DMS79 treated with DMSO at 0.1 percent for 48 hours (cell line): ENCODE measurements at regions not wholly inside any gene's neighbourhood (a gene's known extent, or its start where the extent isn't known, plus 50 kb on each side); places are given as distances from the start of the nearest gene placed in this dataset.
A peak's percentile ranks its signal among the peaks of the same experiment; 100 is the strongest.

Source experiments
- DNase-seq: peaks from one replicate; lab custom pipeline; 2025; lab: John Stamatoyannopoulos, UW

- DNase-seq = no peak
Measured at GRCh38 chr16:80356365-80356764, 184.4 kb upstream of the DYNLRB2 start.

- DNase-seq = no peak
Measured at GRCh38 chr16:80355335-80355734, 185.5 kb upstream of the DYNLRB2 start.

GRCh38 chr16:80350061-80350460 is 190.7 kb upstream of the DYNLRB2 start:
- peak; percentile 79 for DNase-seq

DNA sequence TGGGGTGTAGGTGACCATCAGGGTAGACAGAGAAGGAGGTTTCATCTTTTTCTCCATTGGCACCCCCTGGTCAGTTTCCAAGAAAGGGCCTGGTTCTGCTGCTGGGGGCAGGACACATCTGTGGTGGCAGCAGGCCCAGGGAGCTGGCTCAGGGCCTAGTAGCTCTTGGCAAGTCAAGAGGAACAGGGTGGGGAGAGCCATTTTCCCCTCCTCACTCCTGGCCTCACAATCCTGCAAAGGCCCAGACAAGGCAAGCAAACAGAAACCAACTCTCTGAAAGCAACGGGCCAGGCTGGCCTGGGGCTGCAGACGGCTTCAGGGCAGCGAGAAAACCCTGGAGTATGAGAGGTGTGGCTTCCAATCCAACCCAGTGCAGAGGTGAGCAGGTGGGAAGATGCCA is 192.9 kb upstream of the DYNLRB2 start:
- peak; percentile 72 for DNase-seq

- DNase-seq = no peak
Measured at GRCh38 chr16:80347002-80347401, 193.8 kb upstream of the DYNLRB2 start.

- peak; percentile 15 for DNase-seq
Measured at GRCh38 chr16:80346111-80346632, 194.6 kb upstream of the DYNLRB2 start.

DNA sequence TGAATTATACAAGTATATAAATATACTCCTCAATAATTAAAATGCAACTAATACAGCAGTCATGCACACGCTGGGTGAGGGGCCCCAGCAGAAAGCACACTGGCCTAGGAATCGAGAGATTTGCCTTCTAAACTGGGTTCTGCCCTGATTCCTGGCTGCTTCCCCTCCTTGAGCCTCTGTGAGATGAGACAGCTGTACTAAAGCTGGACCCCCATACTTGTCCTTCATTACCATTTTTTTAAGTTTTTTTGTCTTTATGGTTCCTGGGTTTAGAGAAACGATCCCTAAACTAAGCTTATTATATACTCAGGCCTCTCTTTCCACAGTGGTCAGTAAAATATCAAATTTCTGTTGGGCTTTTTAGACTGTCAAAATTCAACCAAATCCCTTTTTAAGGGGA is 195.1 kb upstream of the DYNLRB2 start:
- DNase-seq = no peak

- DNase-seq = no peak
Measured at GRCh38 chr16:80344570-80344969, 196.2 kb upstream of the DYNLRB2 start.

DNA sequence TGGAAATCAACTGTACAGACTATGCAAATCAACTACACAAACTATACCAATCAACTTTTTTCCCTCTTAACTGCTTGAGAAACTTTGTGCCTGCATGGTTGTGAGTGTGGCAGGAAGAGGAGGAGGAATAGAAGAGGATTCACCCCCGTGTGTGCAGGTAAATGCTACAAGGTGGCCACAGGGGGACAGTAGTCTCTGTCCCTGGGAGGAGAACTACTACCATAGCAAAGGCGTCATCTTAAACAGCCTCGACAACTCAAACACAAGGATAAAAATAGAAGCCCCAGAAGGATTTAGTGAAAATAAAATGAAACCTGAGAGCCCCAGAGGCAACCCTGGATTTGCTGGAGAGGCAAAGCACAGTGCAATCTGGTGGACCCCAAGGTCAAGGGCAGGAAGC is 199.5 kb upstream of the DYNLRB2 start:
- DNase-seq = no peak

GRCh38 chr16:80337786-80338185 is 203.0 kb upstream of the DYNLRB2 start:
- DNase-seq = no peak

GRCh38 chr16:80330803-80331202 is 210.0 kb upstream of the DYNLRB2 start:
- no peak for DNase-seq

- no peak for DNase-seq
Measured at GRCh38 chr16:80330150-80330549, 210.6 kb upstream of the DYNLRB2 start.

GRCh38 chr16:80327740-80328139 is 213.1 kb upstream of the DYNLRB2 start:
- DNase-seq = no peak

DNA sequence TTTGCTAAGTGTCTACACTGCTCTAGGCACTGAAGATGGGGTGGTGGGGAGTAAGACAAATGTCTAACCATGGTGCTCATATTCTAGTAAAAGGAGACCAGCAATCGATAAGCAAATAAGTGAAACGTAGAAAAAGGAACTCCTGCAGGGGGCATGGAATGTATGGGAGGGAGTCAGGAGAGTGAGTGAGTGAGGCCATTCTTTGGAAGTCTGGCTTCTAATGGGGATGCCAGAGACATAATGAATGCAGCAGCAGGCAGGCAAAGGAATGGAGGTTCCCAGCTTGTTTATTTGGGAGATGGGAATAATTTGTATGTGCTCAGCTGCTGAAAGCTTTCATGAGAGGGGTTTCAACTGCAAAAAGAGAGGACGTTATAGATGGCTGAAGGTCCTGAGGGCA is 216.4 kb upstream of the DYNLRB2 start:
- DNase-seq = no peak

GRCh38 chr16:80323808-80324195 is 217.0 kb upstream of the DYNLRB2 start:
- no peak for DNase-seq

- DNase-seq = no peak
Measured at GRCh38 chr16:80323187-80323807, 217.5 kb upstream of the DYNLRB2 start.

- DNase-seq = no peak
Measured at GRCh38 chr16:80319181-80319580, 221.6 kb upstream of the DYNLRB2 start.

DNA sequence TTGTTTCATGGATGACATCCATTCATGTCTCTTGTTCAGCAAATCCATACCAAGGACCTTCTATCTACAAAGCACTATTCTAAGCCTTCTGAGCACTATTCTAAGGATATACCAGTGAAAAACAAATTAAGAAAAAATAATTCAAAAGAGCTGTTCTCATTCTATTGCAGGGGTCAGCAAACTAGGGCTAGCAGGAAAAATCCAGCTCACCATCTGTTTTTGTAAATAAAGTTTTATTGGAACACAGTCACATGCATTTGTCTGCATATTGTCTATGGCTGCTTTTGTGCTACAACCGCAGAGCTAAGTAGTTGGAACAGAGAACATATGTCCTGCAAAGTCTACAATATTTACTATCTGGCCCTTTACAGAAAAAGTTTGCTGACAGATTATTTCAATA is 222.7 kb upstream of the DYNLRB2 start:
- DNase-seq = no peak

GRCh38 chr16:80317599-80318037 is 223.2 kb upstream of the DYNLRB2 start:
- no peak for DNase-seq

DNA sequence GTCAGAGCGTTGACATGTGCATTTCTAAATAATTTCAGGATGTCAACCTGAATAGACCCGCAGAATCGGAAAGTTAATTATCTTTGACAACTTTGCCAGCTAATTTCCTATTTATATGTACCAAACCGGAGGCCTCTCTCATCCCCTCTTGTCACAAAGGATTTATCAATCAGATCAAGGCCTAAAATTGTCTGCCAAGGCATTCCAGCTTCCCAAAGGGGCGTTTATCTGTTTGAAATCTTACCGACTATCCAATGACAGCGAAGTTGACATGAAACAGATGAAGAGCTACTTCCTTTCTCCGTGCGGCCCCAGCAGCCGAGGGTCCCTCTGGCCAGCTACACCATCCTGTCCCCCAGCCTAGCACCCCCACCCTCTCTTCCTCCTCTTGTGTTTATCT is 223.7 kb upstream of the DYNLRB2 start:
- DNase-seq = no peak

GRCh38 chr16:80314042-80314441 is 226.8 kb upstream of the DYNLRB2 start:
- DNase-seq = no peak

DNA sequence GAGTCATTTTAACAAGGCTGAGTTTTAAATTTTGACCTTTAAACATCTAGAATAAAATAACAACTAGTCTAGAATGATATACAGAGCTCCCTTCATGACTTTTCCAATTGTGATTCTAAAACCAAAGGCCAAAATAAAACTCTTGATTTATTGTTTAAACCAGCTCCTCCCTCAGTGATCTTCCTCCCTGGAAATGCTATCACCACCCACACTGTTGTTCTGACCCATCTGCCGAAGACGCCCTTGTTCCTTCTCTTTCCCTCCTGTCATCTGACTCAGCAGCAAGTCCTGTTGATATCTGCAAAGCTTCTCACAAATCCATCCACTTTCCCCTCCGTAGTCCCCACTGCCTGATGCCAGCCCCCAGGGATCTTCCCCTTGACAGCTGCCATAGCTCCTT is 231.6 kb upstream of the DYNLRB2 start:
- no peak for DNase-seq

DNA sequence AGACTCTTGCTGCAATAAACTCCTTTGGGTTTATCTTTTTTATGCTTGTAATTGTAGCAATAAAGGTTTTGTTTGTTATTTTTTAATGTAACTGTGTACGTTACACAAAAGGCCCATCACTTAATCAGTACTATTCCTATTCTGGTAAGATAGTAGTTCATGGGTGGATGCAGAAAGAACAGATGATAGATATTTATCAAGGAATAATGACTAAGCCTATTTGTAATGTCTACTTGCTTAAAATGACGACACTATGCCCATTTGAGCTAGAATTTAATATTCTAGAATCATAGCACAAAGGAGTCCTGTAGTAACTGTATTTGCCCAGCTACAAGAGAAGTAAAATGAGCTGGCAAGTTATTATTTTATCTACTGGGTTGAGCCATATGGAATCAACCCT is 235.4 kb upstream of the DYNLRB2 start:
- DNase-seq = no peak

- peak; percentile 47 for DNase-seq
Measured at GRCh38 chr16:80303691-80304090, 237.1 kb upstream of the DYNLRB2 start.
